Left cardiac atrium (tissue), 4 donors: ENCODE measurements at regions not wholly inside any gene's neighbourhood (a gene's known extent, or its start where the extent isn't known, plus 50 kb on each side); places are given as distances from the start of the nearest gene placed in this dataset.

Experiments
- ATAC-seq, 2 donors: fragments of 200-7000 bp; cut with Tn5 transposase; one replicate each; pipeline ENCODE4 v1.9.1; 2020; ENCODE audit warnings: mild to moderate bottlenecking in 2 of 2, moderate library complexity in 2 of 2
- DNase-seq: peaks from one replicate; pipeline ENCODE4 v3.0.0-alpha.2; 2020
- intact Hi-C, 2 donors: fragments of 100-400 bp; cut with DNase I; formaldehyde crosslinking; loops; one replicate each; pipeline versions ENCODE4 v1.14.1 to v1.15.1; 2022 to 2023
- donor health status: DM: no; HTN: yes; CAD: no.
- donor health status: DM: no; HTN: yes; CAD: no; lungs with severe emphysema.
- donor health status: DM: yes; HTN: yes; CAD: no.
- donor health status: Dilated cardiomyopathy.

DNA sequence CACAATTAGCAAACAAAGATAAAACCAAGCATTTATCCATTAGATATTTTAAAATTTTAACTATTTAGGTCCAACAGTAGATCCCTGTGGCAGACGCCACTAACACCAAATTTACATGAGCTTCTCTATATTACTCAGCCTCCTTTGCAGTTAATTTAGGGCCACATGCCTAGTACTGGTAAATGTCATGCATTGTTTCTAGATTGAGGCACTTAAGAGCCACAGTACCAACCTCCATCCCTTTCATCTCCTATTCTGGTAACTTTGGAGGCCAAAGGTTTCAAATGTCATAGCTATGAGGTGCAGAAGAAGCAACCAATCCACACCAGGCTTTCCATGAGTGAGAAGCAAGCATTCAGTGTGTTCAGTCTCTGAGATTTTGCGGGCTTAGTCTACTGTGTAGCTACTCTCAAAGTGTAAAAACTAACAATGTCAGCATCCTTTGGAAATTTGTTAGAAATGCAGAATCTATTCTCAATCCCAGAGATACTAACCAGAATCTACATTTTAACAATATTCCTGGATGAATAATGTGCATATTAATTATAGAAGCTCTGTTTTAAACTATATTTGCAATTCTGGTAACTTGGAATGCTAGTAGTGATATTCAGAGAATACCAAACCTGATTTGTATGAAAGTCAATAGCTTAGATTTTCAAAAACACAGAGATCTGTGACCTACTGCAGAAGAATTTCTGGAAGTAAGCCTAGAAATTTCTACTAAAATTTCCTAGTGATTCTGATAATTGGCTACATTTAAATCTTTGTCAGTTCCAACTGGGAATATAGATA is 206.3 kb upstream of the CD96 start:
- ATAC-seq = no peak

DNA sequence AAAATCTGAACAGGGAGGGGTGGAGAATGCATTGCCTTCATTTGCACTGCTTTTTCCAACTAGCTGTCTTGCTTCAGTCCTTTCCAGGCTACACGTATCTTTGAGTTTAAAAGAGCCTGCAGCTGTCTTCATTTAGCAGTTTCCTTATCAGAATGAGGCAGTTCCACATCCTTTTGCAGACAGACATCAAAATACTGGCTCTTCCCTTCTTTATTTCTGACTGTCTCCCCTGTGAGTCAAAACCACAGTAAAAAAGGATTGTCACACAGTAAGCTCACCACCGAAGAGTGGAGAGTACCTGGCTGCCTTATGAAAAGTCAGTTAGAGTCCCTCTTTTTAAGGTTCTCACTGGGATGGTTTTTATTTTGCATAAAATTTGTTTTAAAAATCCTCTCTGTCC is 205.5 kb upstream of the CD96 start:
- intact Hi-C loops = no loop called here
- ATAC-seq (no peak), DNase-seq (no peak)

More for the DNA sequence above, 206.3 kb upstream of the CD96 start:
- DNase-seq = no peak
- intact Hi-C loops = no loop called here

DNA sequence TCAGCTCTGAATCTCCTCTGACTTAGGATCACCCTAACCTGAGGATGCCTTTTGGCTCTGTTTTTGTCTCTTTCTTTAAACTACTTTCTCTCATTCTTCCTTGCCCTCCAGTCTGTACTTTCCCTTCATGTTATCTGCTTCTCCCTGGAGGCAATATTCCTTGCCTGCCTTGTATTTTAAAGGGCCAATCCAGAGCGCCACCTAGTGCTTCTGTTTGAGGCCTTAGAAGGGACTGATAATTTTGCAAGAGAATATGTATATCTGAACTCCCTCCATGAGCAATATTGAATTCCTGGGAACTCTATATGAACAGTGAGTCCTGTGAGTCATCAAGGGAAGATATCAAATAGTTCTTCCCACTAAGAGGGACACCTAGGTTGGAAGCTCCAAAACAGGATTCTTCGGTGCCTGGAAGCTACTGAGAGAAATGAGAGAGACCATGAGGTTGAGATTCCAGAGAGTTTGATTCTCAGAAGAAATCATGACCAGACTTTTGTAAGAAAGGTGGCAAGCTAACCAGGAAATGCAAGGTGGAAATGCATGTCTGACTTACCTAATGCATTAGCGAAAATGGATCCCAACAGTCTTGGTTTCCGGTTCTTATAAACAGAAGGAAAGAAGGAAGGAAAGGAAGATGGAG is 203.8 kb upstream of the CD96 start:
- ATAC-seq = peak; percentile 49 to 50
- intact Hi-C loops = no loop called here
- peak; percentile 28 for DNase-seq

DNA sequence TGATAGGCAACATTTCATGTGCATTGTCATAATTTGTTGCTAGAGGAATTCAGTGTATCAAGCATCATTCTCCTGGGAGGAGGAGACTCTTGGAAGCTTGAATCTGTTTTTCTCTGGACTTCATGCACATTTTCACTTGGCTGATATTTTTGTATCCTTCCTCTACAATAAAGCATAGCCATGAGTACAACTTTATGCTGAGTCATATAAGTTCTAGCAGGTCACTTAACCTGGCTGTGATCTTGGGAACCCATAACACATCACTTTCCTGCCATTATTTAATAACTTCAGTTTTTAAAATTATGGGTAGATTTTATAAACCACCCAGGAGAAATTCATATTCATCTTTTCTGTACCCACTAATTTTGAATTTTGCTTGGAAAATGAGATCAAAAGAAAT is 203.0 kb upstream of the CD96 start:
- no peak for DNase-seq
- intact Hi-C loops = no loop called here
- ATAC-seq = no peak

DNA sequence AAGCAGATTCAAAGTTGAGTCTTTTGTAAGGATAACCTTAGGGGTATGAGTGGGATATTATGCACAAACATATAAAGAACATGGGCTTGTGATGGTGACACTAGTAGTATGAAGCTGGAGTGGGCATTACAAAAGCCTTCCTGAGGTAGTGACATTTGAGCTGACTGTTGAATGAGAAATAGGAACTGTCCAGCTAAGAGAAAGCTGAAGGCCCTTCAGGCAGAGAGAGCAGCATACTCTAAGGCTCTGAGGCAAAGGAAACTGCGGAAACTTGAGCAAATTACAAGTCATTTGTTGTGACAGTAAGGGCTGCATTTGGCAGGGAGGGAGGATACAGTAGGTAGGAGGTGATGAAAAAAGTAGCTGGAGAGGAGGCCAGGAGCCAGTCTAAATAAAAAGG is 190.7 kb upstream of the CD96 start:
- ATAC-seq (no peak), DNase-seq (no peak)
- intact Hi-C loops = no loop called here

DNA sequence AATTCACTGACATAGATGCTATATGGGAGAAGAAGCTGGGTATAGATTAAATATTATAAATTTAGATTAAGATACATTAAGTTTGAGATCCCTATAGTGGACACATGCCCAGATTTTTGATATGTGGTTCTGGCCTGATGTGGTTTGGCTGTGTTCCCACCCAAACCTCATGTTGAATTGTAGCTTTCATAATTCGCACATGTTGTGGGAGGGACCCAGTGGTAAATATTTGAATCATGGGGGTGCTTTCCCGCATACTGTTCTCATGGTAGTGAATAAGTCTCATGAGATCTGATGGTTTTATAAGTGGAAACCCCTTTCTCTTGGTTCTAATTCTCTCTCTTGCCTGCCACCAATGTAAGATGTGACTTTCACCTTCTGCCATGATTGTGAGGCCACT is 189.4 kb upstream of the CD96 start:
- intact Hi-C loops = no loop called here
- ATAC-seq (no peak), DNase-seq (no peak)

DNA sequence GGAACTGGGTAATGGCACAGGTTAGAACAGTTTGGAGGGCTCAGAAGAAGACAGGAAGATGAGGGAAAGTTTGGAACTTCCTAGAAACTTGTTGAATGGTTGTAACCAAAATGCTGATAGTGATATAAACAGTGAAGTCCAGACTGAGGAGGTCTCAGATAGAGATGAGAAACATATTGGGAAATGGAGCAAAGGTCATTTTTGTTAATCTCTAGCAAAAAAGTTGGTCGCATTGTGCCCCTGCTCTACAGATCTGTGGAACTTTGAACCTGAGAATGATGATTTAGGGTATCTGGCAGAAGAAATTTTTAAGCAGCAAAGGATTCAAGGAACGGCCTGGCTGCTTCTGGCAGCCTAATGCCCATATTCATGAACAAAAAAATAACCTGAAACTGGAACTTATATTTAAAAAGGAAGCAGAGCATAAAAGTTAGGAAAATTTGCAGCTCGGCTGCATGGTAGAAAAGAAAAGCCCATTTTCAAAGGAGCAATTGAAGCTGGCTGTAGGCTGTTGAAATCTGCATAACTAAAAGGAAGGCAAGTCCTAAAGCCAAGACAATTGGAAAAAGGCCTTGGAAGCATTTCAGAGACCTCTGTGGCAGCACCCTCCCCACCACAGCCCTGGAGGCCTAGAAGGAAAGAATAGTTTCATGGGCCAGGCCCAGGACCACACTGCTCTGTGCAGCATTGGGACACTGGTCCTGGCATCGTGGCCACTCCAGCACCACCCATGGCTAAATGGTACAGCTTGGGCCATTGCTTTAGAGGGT is 182.6 kb upstream of the CD96 start:
- no peak for DNase-seq
- intact Hi-C loops = no loop called here
- ATAC-seq = no peak

DNA sequence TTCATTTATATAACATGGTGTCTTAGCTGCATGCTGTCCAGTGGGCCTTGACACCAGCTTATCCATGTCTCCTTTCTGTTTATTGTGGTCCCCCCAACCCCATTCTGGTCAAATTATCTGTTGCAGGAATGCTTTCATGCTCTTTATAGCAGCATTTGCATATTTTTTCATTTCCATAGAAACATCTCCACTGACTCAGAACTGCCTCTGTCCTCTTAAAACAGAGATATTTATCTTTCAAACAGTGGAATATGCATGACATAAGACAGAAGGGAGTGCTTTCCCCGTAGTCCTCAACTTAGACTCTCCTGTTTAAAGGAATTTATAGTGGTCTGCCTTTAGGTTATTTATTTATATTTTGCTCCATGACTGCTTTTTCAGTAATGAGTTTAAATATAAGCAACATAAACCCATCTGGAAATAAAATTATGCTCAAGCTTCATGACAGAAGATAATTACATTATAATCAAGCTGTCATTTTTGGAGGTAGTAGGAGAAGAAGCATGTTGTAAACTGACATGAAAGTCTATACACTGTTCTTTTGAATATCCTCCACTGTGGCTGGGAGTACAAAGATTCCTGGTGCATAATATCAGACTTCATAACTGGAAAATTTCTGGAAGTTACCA is 179.5 kb upstream of the CD96 start:
- intact Hi-C loops = no loop called here
- no peak for DNase-seq
- ATAC-seq = no peak

DNA sequence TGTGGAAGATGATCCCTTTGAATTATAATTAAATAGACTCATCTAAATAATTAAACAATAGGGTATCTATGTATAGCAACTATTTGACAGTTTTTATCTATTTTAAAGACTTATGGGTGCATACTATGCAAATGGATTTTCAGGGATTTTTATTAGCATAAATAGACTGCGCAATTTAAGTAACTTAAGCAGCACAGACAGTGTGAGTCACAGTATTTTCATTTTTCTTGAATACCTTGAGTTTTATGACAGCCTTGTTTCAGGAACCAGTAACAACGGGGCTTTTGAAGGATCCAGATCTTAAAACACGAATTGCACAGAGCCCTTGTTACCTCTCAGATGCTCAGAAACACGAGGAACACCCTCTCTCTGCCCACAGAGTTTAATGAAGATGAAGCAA is 175.5 kb upstream of the CD96 start:
- DNase-seq (no peak), ATAC-seq (no peak)
- intact Hi-C loops = no loop called here

DNA sequence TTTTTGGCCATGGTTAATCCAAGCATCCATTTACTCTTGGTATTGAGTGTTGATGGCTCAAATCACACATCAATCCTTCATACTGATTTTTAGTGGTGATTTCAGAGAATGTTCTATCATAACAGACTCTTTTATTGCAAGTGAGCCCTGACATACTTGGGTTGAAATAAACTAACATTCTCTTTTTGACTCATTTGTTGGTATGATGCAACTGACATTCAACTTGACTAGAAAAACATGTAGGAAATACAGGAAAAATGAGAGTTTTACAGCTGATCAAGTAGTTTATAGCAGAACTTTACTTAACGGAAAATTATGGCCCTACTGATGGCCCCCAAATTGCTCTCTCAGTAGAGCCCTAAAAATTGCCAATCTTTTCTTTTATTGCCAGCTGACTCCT is 173.9 kb upstream of the CD96 start:
- DNase-seq (no peak), ATAC-seq (no peak)
- intact Hi-C loops = no loop called here

DNA sequence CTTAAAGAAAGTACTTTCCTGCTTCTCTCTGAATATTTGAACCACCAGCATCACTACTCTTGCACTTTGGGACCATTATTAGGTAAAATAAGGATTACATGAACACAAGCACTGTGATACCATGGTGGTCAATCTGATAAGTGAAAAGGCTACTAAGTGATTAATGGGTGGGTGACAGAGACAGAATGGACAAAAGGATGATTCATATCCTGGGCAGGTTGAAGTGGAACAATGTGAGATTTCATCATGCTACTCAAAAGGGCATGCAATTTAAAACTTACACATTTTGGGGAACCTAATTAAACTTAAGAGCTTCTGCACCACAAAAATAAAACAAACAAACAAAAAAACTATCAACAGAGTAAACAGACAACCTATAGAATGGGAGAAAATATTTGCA is 172.0 kb upstream of the CD96 start:
- intact Hi-C loops = no loop called here
- DNase-seq (no peak), ATAC-seq (no peak)

DNA sequence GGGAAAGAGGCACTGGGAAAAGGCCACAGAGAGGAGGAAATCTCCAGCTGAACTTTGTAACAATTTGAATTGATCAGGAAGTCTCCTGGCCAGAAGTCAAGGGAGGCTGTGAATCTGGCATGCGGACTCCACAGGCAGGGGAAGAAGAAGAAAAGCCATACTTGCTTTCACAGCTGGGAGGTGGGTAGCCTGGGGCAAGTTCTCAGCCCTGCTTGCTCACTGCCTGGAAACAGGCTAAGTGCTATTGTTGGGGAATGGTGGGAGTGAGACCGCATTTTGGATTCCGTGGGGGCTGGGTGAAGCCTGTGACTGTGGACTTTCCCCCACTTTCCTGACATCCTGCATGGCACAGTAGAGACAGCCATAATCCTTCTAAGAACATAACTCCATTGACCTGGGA is 168.8 kb upstream of the CD96 start:
- no peak for ATAC-seq
- intact Hi-C loops = no loop called here
- no peak for DNase-seq

DNA sequence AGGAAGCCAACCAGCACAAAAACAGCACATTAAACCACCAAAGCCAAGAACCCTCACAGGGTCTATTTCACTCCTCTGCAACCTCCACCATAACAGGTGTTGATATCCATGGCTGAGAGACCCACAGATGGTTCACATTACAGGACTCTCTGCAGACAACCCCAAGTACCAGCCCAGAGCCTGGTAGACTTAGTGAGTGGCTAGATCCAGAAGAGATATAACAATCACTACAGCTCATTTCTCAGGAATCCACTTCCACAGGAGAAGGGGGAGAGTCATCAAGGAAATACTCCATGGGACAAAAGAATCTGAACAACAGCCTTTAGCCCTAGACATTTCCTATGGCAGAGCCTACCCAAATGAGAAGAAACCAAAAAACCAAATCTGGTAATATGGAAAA is 168.1 kb upstream of the CD96 start:
- DNase-seq (no peak), ATAC-seq (no peak)
- intact Hi-C loops = no loop called here

DNA sequence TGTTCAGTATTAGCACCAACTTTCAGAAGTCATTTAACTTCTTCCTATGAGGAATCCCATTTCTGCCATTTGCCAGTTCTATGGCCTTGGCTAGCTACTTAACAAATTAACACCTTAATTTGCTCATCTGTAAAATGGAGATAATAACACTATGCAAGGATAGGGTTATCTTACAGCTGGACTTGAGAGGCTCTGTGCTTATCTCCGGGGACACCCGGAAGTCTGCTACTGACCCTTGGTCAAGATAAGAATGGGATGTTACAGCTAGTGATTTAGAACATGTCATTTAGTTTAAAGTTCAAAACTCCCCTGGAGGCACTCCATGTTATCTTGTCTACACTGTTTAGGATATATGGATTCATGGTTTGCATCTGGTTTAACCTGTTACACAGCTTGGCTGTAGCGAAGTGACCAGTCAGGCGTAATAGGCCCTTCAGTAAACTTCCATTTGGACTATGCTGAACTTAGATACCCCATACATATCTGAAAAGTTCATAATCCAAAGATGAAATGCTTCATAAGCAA is 156.0 kb upstream of the CD96 start:
- intact Hi-C loops = no loop called here
- no peak for ATAC-seq

DNA sequence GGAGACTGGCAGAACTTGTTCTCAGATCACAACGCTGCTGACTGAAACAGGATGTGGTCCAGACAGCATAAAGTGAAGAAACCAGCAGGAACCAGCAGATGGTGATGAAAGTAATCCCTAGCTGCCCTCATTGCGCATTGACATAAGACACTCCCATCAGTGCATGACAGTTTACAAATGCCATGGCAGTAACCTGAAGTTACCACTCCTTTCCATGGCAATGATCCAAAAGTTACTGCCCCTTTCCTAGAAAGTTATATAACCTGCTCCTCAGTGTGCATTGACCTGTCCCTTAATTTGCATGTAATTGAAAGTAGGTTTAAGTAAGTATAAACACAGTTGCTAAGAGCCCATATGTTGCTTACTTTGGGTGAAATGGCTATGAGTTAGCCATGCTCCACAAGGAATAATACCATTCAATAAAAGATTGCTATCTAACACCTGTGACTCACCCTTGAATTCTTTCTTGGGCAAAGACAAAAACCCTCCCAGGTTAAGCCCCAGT is 149.1 kb upstream of the CD96 start:
- intact Hi-C loops = no loop called here
- ATAC-seq = no peak
- DNase-seq = no peak

More for the DNA sequence above, 156.0 kb upstream of the CD96 start:
- DNase-seq = no peak

DNA sequence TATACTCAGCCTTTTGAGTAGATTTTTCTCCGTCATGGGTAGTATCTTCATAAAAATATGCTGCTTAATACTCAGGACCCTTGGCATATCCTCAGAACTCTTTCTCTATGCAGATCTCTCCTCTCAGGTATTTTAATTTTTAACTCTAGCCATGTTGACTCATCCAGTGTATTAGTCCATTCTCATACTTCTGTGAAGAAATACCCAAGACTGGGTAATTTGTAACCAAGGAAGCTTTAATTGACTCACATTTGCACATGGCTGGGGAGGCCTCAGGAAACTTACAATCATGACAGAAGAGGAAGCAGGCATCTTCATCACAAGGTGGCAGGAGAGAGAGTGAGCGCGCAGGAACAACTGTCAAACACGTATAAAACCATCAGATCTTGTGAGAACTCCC is 129.3 kb upstream of the CD96 start:
- ATAC-seq = no peak

DNA sequence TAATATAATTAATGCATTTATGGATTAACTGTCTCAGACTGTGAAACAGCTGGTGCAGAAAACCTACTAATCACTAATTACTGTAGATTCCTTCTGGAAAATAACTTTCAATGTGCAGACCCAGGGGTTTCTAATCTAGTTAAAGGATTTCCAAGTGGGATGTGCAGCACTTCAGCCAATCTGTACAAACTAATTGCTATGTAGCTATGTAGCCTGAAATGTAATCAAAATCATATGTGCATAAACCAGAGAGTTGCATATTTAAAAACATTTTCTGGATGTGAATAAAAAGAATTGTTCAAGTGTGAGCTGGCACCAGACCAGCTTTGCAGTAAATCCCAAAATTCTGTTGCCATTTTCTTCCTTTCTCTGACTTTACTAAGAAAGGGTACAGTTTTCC is 127.5 kb upstream of the CD96 start:
- intact Hi-C loops = no loop called here
- no peak for DNase-seq
- ATAC-seq = no peak

More for the DNA sequence above, 129.3 kb upstream of the CD96 start:
- no peak for DNase-seq
- intact Hi-C loops = no loop called here

DNA sequence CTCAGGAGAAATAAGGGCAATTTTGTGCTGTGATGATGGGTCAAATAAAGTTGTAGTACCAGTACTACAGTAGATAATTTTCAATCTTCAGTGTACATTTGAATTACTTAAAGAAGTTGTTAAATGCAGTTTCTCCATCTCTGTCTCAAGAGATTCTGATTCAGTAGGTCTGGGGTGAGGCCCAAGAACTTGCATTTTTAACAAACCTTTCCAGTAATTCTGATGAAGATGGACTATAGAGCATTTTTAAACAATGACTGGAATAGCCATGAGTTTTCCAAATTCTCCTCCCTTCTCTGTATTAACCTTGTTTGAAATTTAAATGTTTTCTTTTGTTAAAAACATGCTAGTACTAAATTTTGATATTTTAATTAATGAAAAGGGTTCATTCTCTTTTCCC is 127.0 kb upstream of the CD96 start:
- intact Hi-C loops = no loop called here
- ATAC-seq (no peak), DNase-seq (no peak)

DNA sequence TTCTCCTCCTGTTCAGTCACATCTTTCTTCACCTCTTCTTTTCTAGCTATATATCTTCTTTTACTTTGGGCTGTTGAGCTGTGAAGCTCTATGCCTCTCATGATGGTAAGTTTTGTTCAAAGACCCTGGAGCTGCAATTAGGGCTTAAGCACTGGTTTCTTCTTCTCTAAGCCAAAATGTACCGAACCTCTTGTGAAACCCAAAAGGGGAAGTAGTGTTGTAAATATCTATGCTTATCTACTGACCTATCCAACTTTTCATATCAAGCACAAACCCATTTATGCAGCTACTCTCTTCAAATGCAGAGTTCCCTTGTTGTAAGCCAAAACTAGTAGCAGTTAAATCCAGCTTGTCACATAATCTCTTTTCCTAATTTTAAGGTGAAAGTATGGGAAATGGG is 123.6 kb upstream of the CD96 start:
- no peak for ATAC-seq
- DNase-seq = no peak
- intact Hi-C loops = no loop called here

DNA sequence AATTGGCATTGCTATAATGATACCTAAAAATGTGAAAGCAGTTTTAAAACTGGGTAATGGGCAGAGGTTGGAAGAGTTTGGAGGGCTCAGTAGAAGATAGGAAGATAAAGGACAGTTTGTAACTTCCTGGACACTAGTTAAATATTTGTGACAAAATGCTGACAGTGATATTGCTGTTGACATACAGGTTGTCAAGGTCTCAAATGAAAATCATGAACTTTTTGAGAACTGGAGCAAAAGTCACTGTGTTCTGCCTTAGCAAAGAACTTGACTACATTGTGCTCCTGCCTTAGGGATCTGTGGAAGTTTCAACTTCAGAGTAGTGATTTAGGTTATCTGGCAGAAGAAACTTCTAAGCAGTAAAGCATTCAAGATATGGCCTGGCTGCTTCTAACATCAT is 113.7 kb upstream of the CD96 start:
- ATAC-seq (no peak), DNase-seq (no peak)
- intact Hi-C loops = no loop called here
